Activated CD8-positive, alpha-beta T cell treated with anti-CD3 and anti-CD28 coated beads for 36 hours (primary cell): ENCODE measurements at regions not wholly inside any gene's neighbourhood (a gene's known extent, or its start where the extent isn't known, plus 50 kb on each side); places are given as distances from the start of the nearest gene placed in this dataset.
A peak's percentile ranks its signal among the peaks of the same experiment; 100 is the strongest.

Experiments
- ATAC-seq: fragments of 200-7000 bp; cut with Tn5 transposase; one replicate; pipeline ENCODE4 v1.10.0; 2021; ENCODE audit warnings: mild to moderate bottlenecking, moderate library complexity
- CTCF ChIA-PET: fragments of 350-600 bp; sonication (Branson Sonifier 250); formaldehyde crosslinking; loops from one replicate; lab custom pipeline; 2021; ENCODE audit warnings: antibody characterized with exemption; lab: Charles Lee
- POLR2A ChIA-PET: fragments of 350-600 bp; sonication (Branson Sonifier 250); formaldehyde crosslinking; loops from one replicate; lab custom pipeline; 2021; ENCODE audit warnings: antibody characterized with exemption; lab: Charles Lee
- DNase-seq: peaks from one replicate; pipeline ENCODE4 v3.0.0-alpha.2; 2020
- H3K27ac Mint-ChIP-seq: one replicate; pipeline ENCODE4 v1.8.0; 2021; ENCODE audit warnings: mild to moderate bottlenecking, mixed read lengths
- H3K27me3 Mint-ChIP-seq: one replicate; pipeline ENCODE4 v1.8.0; 2021; ENCODE audit warnings: mixed read lengths
- H3K36me3 Mint-ChIP-seq: one replicate; pipeline ENCODE4 v1.8.0; 2021; ENCODE audit warnings: low read depth, mixed read lengths
- H3K4me1 Mint-ChIP-seq: one replicate; pipeline ENCODE4 v1.8.0; 2021; ENCODE audit warnings: low read depth, mixed read lengths
- H3K4me3 Mint-ChIP-seq: one replicate; pipeline ENCODE4 v1.8.0; 2021; ENCODE audit warnings: mild to moderate bottlenecking, moderate library complexity, mixed read lengths
- H3K9me3 Mint-ChIP-seq: one replicate; pipeline ENCODE4 v1.8.0; 2021; ENCODE audit warnings: mixed read lengths
- CTCF ChIP-seq: fragments of 200-600 bp; IDR thresholded peaks from one replicate; pipeline ENCODE4 v1.8.0; 2022; ENCODE audit warnings: antibody characterized with exemption, mild to moderate bottlenecking
- intact Hi-C: fragments of 100-400 bp; cut with micrococcal nuclease; formaldehyde crosslinking; loops from one replicate; pipeline ENCODE4 v1.10.0; 2022

- Mint-ChIP-seq H3K4me1 (peaks cover 24% of the 10 kb centered on the region), H3K27me3 (no peaks in the 10 kb centered on the region), H3K9me3 (no peaks in the 10 kb centered on the region), H3K4me3 (no peak overlapping the region), H3K36me3 (no peaks in the 10 kb centered on the region), H3K27ac (no peak overlapping the region)
- DNase-seq (no peak), ATAC-seq (no peak)
- intact Hi-C loops = no loop called here
- ChIA-PET POLR2A (no interaction called here), CTCF (interaction anchor here (1.5 to 3.0 kb wide), 2 partner anchors 14 to 70 kb away, joined by 4 to 10 read pairs; no protein-coding TSS in a partner anchor)
- no peak for TF ChIP-seq CTCF
These were observed 66.7 kb upstream of the E2F3 start for GRCh38 chr6:20334962-20335361.

- ATAC-seq = peak; percentile 70
- ChIA-PET POLR2A (interaction anchor here (0.7 to 2.3 kb wide), 5 partner anchors 8 to 130 kb away, joined by 3 to 11 read pairs (median 5); no protein-coding TSS in a partner anchor), CTCF (interaction anchor here (0.7 to 3.0 kb wide), 6 partner anchors 13 to 192 kb away, joined by 3 to 10 read pairs (median 4); no protein-coding TSS in a partner anchor)
- TF ChIP-seq CTCF = no peak
- H3K4me3 Mint-ChIP-seq = peak overlapping the region; percentile 41
- H3K36me3 Mint-ChIP-seq = no peaks in the 10 kb centered on the region
- peak overlapping the region; percentile 65 for H3K27ac Mint-ChIP-seq
- H3K27me3 Mint-ChIP-seq = no peaks in the 10 kb centered on the region
- DNase-seq = no peak
- H3K4me1 Mint-ChIP-seq = peaks cover 24% of the 10 kb centered on the region
- no peaks in the 10 kb centered on the region for H3K9me3 Mint-ChIP-seq
- intact Hi-C loops = no loop called here
These were observed 65.8 kb upstream of the E2F3 start for GRCh38 chr6:20335872-20336271.

GRCh38 chr6:20338156-20338555, 63.5 kb upstream of the E2F3 start:
- ChIA-PET CTCF (no interaction called here), POLR2A (interaction anchor here (2.3 kb wide), 1 partner anchor 11 kb away, joined by 5 read pairs; no protein-coding TSS in a partner anchor)
- Mint-ChIP-seq H3K27ac (no peak overlapping the region), H3K4me3 (no peak overlapping the region), H3K9me3 (no peaks in the 10 kb centered on the region), H3K4me1 (peaks cover 26% of the 10 kb centered on the region), H3K27me3 (no peaks in the 10 kb centered on the region), H3K36me3 (no peaks in the 10 kb centered on the region)
- no peak for TF ChIP-seq CTCF
- ATAC-seq (no peak), DNase-seq (no peak)
- intact Hi-C loops = no loop called here

- ATAC-seq = no peak
- Mint-ChIP-seq H3K27me3 (no peaks in the 10 kb centered on the region), H3K4me3 (no peak overlapping the region), H3K4me1 (peaks cover 20% of the 10 kb centered on the region), H3K27ac (no peak overlapping the region), H3K36me3 (no peaks in the 10 kb centered on the region), H3K9me3 (no peaks in the 10 kb centered on the region)
- no peak for DNase-seq
- intact Hi-C loops = no loop called here
- POLR2A ChIA-PET = no interaction called here
- TF ChIP-seq CTCF = no peak
- CTCF ChIA-PET = interaction anchor here (1.7 kb wide), 1 partner anchor 11 kb away, joined by 4 read pairs; no protein-coding TSS in a partner anchor
These were observed 61.4 kb upstream of the E2F3 start for GRCh38 chr6:20340068-20340848.

GRCh38 chr6:20341096-20341495, 60.6 kb upstream of the E2F3 start:
- no peak overlapping the region for H3K27ac Mint-ChIP-seq
- DNase-seq (no peak), ATAC-seq (no peak)
- ChIA-PET CTCF (interaction anchor here (1.7 kb wide), 1 partner anchor 10 kb away, joined by 4 read pairs; no protein-coding TSS in a partner anchor), POLR2A (interaction anchor here (1.0 kb wide), 1 partner anchor 8 kb away, joined by 5 read pairs; no protein-coding TSS in a partner anchor)
- intact Hi-C loops = no loop called here
- H3K27me3 Mint-ChIP-seq = no peaks in the 10 kb centered on the region
- H3K4me1 Mint-ChIP-seq = peaks cover 12% of the 10 kb centered on the region
- H3K4me3 Mint-ChIP-seq = no peak overlapping the region
- no peaks in the 10 kb centered on the region for H3K9me3 Mint-ChIP-seq
- TF ChIP-seq CTCF = no peak
- H3K36me3 Mint-ChIP-seq = no peaks in the 10 kb centered on the region
